ENCODE measurements at regions not wholly inside any gene's neighbourhood (a gene's known extent, or its start where the extent isn't known, plus 50 kb on each side); places are given as distances from the start of the nearest gene placed in this dataset.
"Not testable (repeated sequence)": the region's sequence is repeated elsewhere in the genome, so short reads cannot be mapped to it uniquely, and the experiment has no call there.

- Histone ChIP-seq H3K36me3 (ENCODE audit: control insufficient read depth, insufficient read depth, low read length) (no peaks in the 10 kb centered on the region), H3K4me3 (ENCODE audit: low read depth, low read length) (no peak overlapping the region), H3K27me3 (ENCODE audit: control insufficient read depth, insufficient read depth, low read length) (no peaks in the 10 kb centered on the region)
- no peak for TF ChIP-seq CTCF (IDR thresholded peaks at IDR 0.05; ENCODE audit: insufficient read depth, low read length, poor library complexity, severe bottlenecking)
- DNase-seq (ENCODE audit: low read depth) = no peak
These were observed 589.0 kb downstream of the TMEM121 start for GRCh38 chr14:106115401-106115800.

- H3K4me3 ChIP-seq (ENCODE audit: low read depth, low read length); H3K36me3 ChIP-seq (ENCODE audit: control insufficient read depth, insufficient read depth, low read length); DNase-seq (ENCODE audit: low read depth); H3K27me3 ChIP-seq (ENCODE audit: control insufficient read depth, insufficient read depth, low read length): not testable (repeated sequence)
These were observed 590.1 kb downstream of the TMEM121 start for GRCh38 chr14:106116339-106116930.

- TF ChIP-seq CTCF (IDR thresholded peaks at IDR 0.05; ENCODE audit: insufficient read depth, low read length, poor library complexity, severe bottlenecking) = no peak
- Histone ChIP-seq H3K36me3 (ENCODE audit: control insufficient read depth, insufficient read depth, low read length) (no peaks in the 10 kb centered on the region), H3K27me3 (ENCODE audit: control insufficient read depth, insufficient read depth, low read length) (no peaks in the 10 kb centered on the region), H3K4me3 (ENCODE audit: low read depth, low read length) (no peak overlapping the region)
- no peak for DNase-seq (ENCODE audit: low read depth)
These were observed 593.7 kb downstream of the TMEM121 start for GRCh38 chr14:106120101-106120500.

GRCh38 chr14:106129274-106129673 lies 602.9 kb downstream of the TMEM121 start:
- H3K4me3 ChIP-seq (ENCODE audit: low read depth, low read length) = no peak overlapping the region
- TF ChIP-seq CTCF (IDR thresholded peaks at IDR 0.05; ENCODE audit: insufficient read depth, low read length, poor library complexity, severe bottlenecking) = no peak

GRCh38 chr14:106129904-106130661 lies 603.7 kb downstream of the TMEM121 start:
- not testable (repeated sequence) for H3K4me3 ChIP-seq (ENCODE audit: low read depth, low read length); DNase-seq (ENCODE audit: low read depth); H3K36me3 ChIP-seq (ENCODE audit: control insufficient read depth, insufficient read depth, low read length); H3K27me3 ChIP-seq (ENCODE audit: control insufficient read depth, insufficient read depth, low read length)

More at GRCh38 chr14:106129274-106129673, 602.9 kb downstream of the TMEM121 start:
- Histone ChIP-seq H3K27me3 (ENCODE audit: control insufficient read depth, insufficient read depth, low read length) (no peaks in the 10 kb centered on the region), H3K36me3 (ENCODE audit: control insufficient read depth, insufficient read depth, low read length) (no peaks in the 10 kb centered on the region)
- DNase-seq (ENCODE audit: low read depth) = no peak

- not testable (repeated sequence) for H3K36me3 ChIP-seq (ENCODE audit: control insufficient read depth, insufficient read depth, low read length); H3K4me3 ChIP-seq (ENCODE audit: low read depth, low read length); H3K27me3 ChIP-seq (ENCODE audit: control insufficient read depth, insufficient read depth, low read length); DNase-seq (ENCODE audit: low read depth)
These were observed 606.7 kb downstream of the TMEM121 start for GRCh38 chr14:106133126-106133525.

GRCh38 chr14:106134886-106135285 lies 608.5 kb downstream of the TMEM121 start:
- no peaks in the 10 kb centered on the region for H3K36me3 ChIP-seq (ENCODE audit: control insufficient read depth, insufficient read depth, low read length)
- no peak for DNase-seq (ENCODE audit: low read depth)
- H3K27me3 ChIP-seq (ENCODE audit: control insufficient read depth, insufficient read depth, low read length) = no peaks in the 10 kb centered on the region
- H3K4me3 ChIP-seq (ENCODE audit: low read depth, low read length) = no peak overlapping the region
- TF ChIP-seq CTCF (IDR thresholded peaks at IDR 0.05; ENCODE audit: insufficient read depth, low read length, poor library complexity, severe bottlenecking) = no peak
